Sigmoid colon (tissue), 4 donors: ENCODE measurements at regions not wholly inside any gene's neighbourhood (a gene's known extent, or its start where the extent isn't known, plus 50 kb on each side); places are given as distances from the start of the nearest gene placed in this dataset.

Experiments
- CTCF ChIP-seq, 4 experiments: fragments of 450-650 bp in 3 of 4; fragments of 200-600 bp in 1 of 4; IDR thresholded peaks; one replicate each; pipeline ENCODE4 v1.5.1; 2016 to 2019; ENCODE audit warnings: antibody characterized with exemption in 4 of 4, mild to moderate bottlenecking in 3 of 4, moderate library complexity in 2 of 4
- EP300 ChIP-seq, 4 donors: sonication (generic); formaldehyde crosslinking; IDR thresholded peaks; one replicate each; pipeline ENCODE4 v1.6.1; 2017; ENCODE audit warnings: antibody characterized with exemption in 4 of 4
- POLR2A ChIP-seq, 2 donors: fragments of 450-650 bp; IDR thresholded peaks; one replicate each; pipeline ENCODE4 v1.6.1; 2016; ENCODE audit warnings: antibody characterized with exemption in 2 of 2, mild to moderate bottlenecking in 2 of 2, moderate library complexity in 2 of 2

DNA sequence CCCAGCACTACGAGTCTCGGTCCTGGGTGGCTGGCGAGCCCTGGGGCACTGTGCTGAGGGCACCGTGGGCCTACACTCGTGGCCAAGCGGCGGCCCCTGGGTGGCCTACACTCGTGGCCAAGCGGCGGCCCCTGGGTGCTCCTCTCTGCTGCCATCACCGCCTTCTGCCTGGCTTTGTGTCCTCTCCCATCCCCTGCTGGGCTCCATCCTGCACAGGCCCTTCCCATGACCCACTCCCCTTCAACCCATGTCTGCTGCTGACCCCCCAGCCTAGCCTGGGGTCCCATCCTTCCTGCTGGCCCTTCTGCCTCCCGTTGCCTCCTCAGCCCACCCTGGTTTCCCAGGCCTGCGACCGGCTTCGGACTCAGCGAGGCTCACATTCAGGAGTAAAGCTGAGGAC, 87.4 kb upstream of the CLDN5 start:
- TF ChIP-seq CTCF (IDR thresholded peaks at IDR 0.05) (no peak), EP300 (IDR thresholded peaks at IDR 0.05) (no peak), POLR2A (IDR thresholded peaks at IDR 0.05) (no peak)
